Prostate gland (tissue), 2 donors: ENCODE measurements at regions not wholly inside any gene's neighbourhood (a gene's known extent, or its start where the extent isn't known, plus 50 kb on each side); places are given as distances from the start of the nearest gene placed in this dataset.

Experiments
- DNase-seq: peaks from one replicate; pipeline ENCODE4 v3.0.0-alpha.2; 2019; ENCODE audit warnings: low spot score
- H3K27ac ChIP-seq, 2 donors: fragments of 200-600 bp; sonication (generic); 2 replicates each; pipeline ENCODE4 v1.5.1; 2017 to 2019
- H3K27me3 ChIP-seq: fragments of 200-600 bp; sonication (generic); replicated peaks from 2 replicates; pipeline ENCODE4 v1.5.1; 2019; ENCODE audit not compliant: insufficient read depth
- H3K36me3 ChIP-seq, 2 donors: fragments of 200-600 bp; sonication (generic); 1 replicate in 1 of 2; 2 replicates in 1 of 2; pipeline versions ENCODE4 v1.5.1 to v1.8.1; 2017 to 2019
- H3K4me1 ChIP-seq: fragments of 200-600 bp; sonication (generic); replicated peaks from 2 replicates; pipeline ENCODE4 v1.5.1; 2019
- H3K4me3 ChIP-seq, 2 donors: fragments of 200-600 bp; sonication (generic); 2 replicates each; pipeline ENCODE4 v1.5.1; 2017 to 2019
- H3K9me3 ChIP-seq: fragments of 200-600 bp; sonication (generic); 2 replicates; pipeline ENCODE4 v1.5.1; 2017
- POLR2A ChIP-seq: fragments of 450-650 bp; IDR thresholded peaks from one replicate; pipeline ENCODE4 v1.6.1; 2016; ENCODE audit warnings: antibody characterized with exemption, mild to moderate bottlenecking
- POLR2AphosphoS5 ChIP-seq: sonication (generic); formaldehyde crosslinking; IDR thresholded peaks from one replicate; pipeline ENCODE4 v1.6.1; 2017; ENCODE audit warnings: antibody characterized with exemption
- WGBS: methylation state at CpG from one replicate; pipeline ENCODE4 v1.1.5; 2018; 5-methylcytosine and 5-hydroxymethylcytosine counted together
- intact Hi-C: fragments of 100-400 bp; cut with DNase I; formaldehyde crosslinking; loops from one replicate; pipeline ENCODE4 v1.14.2; 2022
- TF ChIP-seq, protein P1 (sequence below), 4 experiments: fragments of 200-600 bp in 2 of 4; fragments of 450-650 bp in 2 of 4; sonication (generic) in 2 of 4; IDR thresholded peaks; 1 replicate in 3 of 4; 2 replicates in 1 of 4; pipeline ENCODE4 v1.5.1; 2016 to 2019; ENCODE audit warnings: antibody characterized with exemption in 4 of 4, mild to moderate bottlenecking in 2 of 4, moderate library complexity in 2 of 4

DNA sequence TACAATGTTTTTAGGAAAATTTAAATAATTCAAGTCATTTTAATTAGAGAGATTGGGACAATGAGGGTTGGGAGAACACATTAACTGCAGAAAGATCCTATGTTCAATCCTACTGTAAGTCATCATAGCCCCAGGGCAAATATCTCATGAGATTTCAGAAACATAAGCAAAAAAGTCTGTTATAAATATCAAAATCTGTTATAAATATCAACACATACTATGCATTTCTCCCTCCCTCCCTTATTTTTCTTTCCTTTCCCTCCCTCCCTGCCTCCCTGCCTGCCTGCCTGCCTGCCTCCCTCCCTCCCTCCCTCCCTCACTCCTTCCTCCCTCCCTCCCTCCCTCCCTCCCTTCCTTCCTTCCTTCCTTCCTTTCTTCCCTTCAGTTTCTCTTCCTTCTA is 267.3 kb upstream of the SASH1 start:
- no peaks in the 10 kb centered on the region for H3K9me3 ChIP-seq
- intact Hi-C loops: no loop called here
- no peak overlapping the region for H3K27ac ChIP-seq
- TF ChIP-seq, protein P1, sequence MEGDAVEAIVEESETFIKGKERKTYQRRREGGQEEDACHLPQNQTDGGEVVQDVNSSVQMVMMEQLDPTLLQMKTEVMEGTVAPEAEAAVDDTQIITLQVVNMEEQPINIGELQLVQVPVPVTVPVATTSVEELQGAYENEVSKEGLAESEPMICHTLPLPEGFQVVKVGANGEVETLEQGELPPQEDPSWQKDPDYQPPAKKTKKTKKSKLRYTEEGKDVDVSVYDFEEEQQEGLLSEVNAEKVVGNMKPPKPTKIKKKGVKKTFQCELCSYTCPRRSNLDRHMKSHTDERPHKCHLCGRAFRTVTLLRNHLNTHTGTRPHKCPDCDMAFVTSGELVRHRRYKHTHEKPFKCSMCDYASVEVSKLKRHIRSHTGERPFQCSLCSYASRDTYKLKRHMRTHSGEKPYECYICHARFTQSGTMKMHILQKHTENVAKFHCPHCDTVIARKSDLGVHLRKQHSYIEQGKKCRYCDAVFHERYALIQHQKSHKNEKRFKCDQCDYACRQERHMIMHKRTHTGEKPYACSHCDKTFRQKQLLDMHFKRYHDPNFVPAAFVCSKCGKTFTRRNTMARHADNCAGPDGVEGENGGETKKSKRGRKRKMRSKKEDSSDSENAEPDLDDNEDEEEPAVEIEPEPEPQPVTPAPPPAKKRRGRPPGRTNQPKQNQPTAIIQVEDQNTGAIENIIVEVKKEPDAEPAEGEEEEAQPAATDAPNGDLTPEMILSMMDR (IDR thresholded peaks at IDR 0.05): no peak
- TF ChIP-seq POLR2A (no peak), POLR2AphosphoS5 (no peak)
- no peak overlapping the region for H3K4me3 ChIP-seq
- H3K36me3 ChIP-seq: no peaks in the 10 kb centered on the region
- H3K27me3 ChIP-seq: no peaks in the 10 kb centered on the region
- DNase-seq: no peak
- H3K4me1 ChIP-seq: no peaks in the 10 kb centered on the region

DNA sequence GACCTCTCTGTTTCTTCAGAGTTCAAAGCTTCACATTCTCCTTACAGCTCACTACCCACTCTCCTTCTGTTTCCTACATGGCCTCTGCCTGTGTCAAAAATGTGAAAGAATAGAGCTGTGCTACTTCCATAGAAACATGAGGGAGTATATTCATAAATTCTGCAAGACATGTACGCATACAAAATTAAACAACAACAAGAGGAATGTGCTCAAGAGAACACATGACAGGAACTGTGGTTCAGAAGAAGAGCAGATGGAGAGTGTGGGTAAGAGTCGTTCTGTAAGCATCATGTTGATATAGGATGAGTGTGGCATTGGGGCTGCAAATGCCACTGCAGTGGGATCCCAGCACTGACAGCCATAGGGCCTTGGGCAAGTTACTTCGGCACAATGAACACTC is 266.6 kb upstream of the SASH1 start:
- intact Hi-C loops: no loop called here
- Histone ChIP-seq H3K9me3 (no peaks in the 10 kb centered on the region), H3K27me3 (no peaks in the 10 kb centered on the region), H3K27ac (no peak overlapping the region), H3K4me1 (no peaks in the 10 kb centered on the region), H3K4me3 (no peak overlapping the region), H3K36me3 (no peaks in the 10 kb centered on the region)
- TF ChIP-seq, protein P1 (IDR thresholded peaks at IDR 0.05): no peak
- TF ChIP-seq POLR2AphosphoS5 (no peak), POLR2A (no peak)
- no peak for DNase-seq
- WGBS: 88% methylated on average over 3 of the region's 3 CpGs

DNA sequence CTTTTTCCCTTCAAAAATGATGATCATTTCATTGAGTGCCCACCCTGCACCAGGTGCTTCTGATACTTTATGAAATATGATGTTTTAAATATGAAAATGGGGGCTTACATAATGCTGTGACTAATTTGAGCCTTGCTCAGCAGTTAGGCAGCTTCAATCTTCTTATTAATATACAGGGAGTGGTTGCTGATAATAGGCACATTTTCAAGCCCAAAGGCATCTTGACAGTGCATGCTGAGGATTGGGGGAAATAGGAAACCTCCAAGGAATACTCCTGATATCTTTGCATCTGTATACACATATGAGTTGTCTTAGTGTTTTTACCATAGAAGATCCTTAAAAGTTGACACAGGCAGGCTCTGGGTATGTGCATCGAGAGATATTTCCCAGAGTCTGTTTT is 262.3 kb upstream of the SASH1 start:
- WGBS: 89% methylated on average over 1 of the region's 1 CpG

DNA sequence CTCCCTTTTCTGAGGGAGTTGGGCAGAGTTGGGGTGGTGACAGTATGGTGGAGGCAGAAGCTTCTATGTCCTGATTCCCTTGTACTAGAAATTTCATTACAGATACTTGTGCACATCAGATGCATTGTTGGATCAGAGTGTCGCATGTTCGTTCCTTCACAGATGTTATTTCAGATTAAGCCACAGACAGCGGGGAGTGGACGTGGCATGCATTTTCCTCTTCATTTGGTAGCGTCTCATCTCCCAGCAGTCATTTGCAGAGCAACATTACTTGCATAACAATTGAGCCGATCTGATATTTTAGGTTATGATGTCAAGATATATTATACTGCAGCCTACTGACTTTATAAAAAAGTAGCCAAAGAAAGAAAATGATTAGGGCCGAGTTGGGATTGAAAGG is 261.6 kb upstream of the SASH1 start:
- Histone ChIP-seq H3K4me1 (no peaks in the 10 kb centered on the region), H3K9me3 (no peaks in the 10 kb centered on the region), H3K27me3 (no peaks in the 10 kb centered on the region), H3K27ac (no peak overlapping the region), H3K4me3 (no peak overlapping the region), H3K36me3 (no peaks in the 10 kb centered on the region)
- intact Hi-C loops: no loop called here
- 87% methylated on average over 7 of the region's 7 CpGs for WGBS
- TF ChIP-seq POLR2AphosphoS5 (no peak), POLR2A (no peak)
- TF ChIP-seq, protein P1 (IDR thresholded peaks at IDR 0.05): no peak
- DNase-seq: no peak

More for the DNA sequence above, 262.3 kb upstream of the SASH1 start:
- Histone ChIP-seq H3K36me3 (no peaks in the 10 kb centered on the region), H3K4me3 (no peak overlapping the region), H3K9me3 (no peaks in the 10 kb centered on the region), H3K4me1 (no peaks in the 10 kb centered on the region), H3K27ac (no peak overlapping the region), H3K27me3 (no peaks in the 10 kb centered on the region)
- TF ChIP-seq, protein P1 (IDR thresholded peaks at IDR 0.05): no peak
- TF ChIP-seq POLR2A (no peak), POLR2AphosphoS5 (no peak)
- intact Hi-C loops: no loop called here
- no peak for DNase-seq

DNA sequence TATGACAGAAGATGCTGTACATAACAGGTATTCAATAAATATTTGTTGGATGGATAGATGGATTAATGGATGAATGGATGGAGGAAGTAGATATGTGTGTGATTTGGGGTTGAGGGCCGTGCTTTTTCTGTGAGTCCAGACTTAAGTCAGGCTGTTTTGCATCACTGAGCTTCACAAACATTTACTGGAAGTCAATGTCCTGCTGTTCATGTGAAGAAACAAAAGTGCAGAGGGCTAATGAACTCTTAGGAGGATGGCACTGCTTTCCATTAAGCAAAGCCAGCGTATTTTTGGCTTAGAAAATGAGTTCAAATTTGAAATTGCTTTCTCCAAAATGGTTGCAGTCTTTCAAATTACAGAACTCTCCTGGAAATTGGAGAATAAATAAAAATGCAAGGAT is 260.6 kb upstream of the SASH1 start:
- H3K36me3 ChIP-seq: no peaks in the 10 kb centered on the region
- H3K9me3 ChIP-seq: no peaks in the 10 kb centered on the region
- H3K4me1 ChIP-seq: no peaks in the 10 kb centered on the region
- intact Hi-C loops: no loop called here
- no peaks in the 10 kb centered on the region for H3K27me3 ChIP-seq
- H3K27ac ChIP-seq: no peak overlapping the region
- no peak for DNase-seq
- no peak overlapping the region for H3K4me3 ChIP-seq
- 44% methylated on average over 2 of the region's 2 CpGs for WGBS
- TF ChIP-seq POLR2AphosphoS5 (no peak), POLR2A (no peak)
- TF ChIP-seq, protein P1 (IDR thresholded peaks at IDR 0.05): no peak
